GM19035 (cell line): ENCODE measurements at regions not wholly inside any gene's neighbourhood (a gene's known extent, or its start where the extent isn't known, plus 50 kb on each side); places are given as distances from the start of the nearest gene placed in this dataset.

Experiments
- ATAC-seq: cut with Tn5 transposase; IDR thresholded peaks from one replicate; pipeline ENCODE4 v1.9.1; 2021; ENCODE audit not compliant: unreplicated experiment

DNA sequence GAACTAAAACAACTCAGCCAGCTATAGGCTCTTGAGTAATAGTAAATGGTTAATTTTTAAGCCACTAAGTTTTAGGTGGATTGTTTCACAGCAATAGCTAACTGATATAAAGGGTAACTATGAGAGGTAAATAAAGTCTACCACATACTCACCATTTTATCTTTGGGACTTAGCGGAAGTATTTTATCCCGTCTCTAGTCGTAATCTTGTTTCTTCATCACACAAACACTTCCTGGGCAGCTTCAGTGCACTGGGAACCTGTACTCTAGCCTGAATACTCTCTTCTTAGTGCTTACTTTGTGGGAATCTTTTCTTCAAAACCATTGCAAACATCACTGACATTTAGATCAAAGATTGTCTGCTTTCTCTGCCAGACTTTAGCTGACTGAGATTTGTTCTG lies 360.5 kb downstream of the EPHA4 start:
- no peak for ATAC-seq

DNA sequence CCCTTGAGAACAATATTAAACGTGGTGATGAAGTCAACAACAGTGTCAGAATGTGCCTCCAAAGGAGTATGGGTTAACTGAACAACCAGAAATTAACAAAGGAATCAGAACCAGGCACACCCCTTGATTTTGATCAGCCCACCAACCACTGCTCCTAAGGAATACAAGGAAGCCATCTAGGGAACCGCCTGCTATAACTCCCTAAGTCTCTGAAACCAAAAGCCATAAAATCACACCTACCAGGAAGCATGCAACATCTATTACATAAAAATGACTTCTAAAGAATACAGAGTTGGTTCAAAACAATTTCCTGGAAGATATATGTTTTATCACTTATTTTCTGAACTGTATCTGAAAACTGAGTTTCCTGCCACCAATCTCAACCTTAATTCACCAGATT lies 360.0 kb downstream of the EPHA4 start:
- ATAC-seq = no peak

DNA sequence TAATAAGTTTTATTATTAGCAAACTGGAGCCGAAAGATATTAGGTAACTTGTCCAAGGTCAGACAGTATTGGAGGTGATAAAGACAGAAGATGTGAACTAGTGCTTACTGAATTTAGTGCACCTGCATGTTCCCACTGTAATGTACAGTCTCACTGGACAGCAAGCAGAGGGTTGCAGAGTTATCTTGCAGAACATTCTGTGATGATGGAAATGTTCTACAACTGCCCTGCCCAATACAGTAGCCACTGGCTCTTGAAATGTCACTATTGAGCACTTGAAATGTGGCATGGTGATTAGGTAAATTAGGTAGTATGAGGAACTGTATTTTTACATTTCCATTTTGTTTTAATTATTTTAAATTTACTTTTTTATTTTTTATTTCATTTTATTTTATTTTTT lies 356.6 kb downstream of the EPHA4 start:
- ATAC-seq = no peak

DNA sequence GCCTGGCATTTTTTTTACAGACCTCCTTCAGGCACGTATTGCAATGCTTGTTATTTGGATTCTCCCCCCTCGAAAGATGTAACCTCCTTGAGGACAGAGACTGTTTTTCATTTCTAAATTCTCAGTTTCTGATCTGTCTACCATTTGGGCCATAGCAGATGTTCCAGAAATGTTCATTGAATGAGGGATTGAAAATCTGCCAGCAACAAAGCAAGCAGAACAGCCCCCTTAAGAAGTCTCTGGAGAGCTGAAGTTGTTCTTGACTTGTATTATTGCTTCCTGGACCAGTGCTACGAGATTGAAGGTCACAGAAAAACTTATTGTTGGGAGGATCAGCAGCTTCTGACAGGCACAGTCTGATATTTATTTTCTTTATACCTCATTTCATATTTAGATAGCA lies 355.5 kb downstream of the EPHA4 start:
- ATAC-seq = no peak

DNA sequence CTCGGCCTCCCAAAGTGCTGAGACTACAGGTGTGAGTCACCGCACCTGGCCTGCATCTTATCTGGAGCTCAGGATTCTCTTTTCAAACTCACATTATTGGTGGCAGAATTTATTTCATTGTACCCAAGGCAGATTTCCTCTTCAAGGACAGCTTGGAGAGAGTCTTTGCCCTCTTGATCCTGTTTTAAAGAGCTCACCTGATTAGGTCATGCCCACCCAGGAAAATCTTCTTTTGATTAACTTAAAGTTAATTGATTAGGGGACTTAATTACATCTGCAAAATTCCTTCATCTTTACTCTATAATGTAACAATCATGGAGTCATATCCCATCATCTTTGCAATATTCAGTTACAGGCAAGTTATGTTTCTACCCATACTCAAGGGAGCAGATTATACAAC lies 346.4 kb downstream of the EPHA4 start:
- no peak for ATAC-seq

DNA sequence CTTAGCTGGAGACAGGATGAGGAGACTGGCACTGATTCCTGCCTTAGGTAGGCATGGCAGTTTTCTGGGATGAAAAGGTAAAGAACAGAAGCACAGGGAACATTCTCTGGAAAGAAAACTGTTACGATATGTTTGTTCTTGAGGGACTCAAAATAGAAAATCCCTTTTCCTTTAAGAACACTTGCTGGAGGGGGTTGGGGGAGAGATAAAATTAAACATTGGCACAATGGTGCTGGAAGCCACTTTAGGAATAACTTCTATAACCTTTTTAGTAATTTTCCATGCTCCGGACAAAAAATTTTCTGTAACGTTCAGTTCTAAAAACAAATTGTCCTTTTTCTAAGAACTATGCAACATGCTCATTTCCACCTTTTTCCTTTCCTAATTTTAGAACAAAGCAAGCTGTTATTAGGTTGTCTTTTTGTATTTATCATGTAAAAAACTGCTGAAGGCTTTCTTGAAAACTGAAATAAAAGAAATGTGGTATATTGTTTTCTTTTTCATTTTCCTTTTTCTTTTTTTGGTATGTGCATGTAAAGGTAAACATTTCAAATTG lies 343.8 kb downstream of the EPHA4 start:
- ATAC-seq = no peak

DNA sequence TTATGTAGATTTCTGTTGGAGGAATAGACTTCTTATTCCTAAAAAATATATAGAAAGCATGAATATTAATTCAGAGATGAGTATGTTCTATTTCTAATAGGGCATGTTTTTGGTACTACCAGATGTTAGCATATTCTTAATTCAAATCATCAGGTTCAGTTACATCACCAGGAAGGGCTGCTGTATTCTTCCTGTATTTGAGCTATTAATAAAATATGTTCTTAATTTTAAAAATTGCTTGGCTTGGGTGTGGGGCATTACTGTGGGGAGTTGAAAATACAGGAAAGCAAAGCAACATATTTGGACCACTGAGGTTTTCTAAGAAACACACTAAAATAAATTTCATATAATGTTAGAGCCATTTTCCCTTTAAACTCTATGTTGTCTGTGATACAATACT lies 343.0 kb downstream of the EPHA4 start:
- no peak for ATAC-seq

DNA sequence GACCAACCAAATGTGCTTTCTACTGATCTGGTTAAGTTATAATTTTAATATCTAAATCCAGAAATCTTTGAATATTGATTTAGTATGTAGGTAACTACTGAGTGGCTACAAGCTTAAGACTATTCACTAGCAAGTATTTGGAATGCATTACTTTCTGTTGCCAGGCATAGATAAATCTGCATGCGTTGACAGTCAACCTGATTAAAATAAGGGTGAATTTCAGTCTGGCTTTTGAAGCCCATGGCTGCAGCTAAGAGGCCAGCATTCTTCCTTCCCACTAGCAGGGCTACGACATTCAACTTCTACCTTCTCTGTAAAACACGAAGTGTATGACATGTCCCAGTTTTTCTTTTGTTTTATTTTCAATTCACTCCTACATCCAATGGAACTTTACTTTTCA lies 340.6 kb downstream of the EPHA4 start:
- ATAC-seq = no peak

DNA sequence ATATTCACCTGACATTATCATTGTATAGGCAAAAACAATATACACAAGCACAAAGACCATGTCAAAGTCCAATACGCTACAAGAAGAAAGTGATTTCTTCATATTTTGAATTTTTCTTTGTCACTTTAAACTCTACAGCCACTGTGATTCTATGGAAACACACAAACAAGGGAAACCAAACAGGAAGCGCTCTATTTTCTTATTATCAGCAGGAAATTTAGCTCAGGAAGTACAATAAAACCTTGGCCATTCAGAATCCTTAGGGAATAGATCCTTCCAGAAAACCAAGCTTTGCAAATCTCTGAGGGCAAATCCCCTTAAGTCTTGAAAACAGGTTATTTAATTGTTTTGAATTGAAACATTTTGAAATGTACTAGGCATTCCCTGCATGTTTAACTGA lies 336.2 kb downstream of the EPHA4 start:
- ATAC-seq = no peak

DNA sequence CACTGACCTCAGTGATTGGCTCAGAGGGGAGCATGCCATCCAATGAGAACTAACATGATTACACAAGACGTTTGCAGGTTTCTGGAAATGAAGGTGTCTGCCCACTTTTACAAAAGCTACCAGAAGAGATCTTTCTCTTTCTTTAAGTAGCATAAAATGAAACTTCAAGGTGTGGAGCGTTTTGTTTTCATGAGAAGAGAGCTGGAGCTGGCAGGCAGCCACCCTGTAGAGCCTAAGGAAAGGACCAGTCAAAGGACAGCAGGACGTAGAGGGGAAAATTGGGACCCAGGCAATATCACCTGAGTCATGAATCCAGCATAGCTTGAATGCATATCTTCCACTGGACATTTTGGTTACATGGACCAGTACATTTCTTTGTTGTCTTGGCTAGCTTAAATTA lies 331.0 kb downstream of the EPHA4 start:
- ATAC-seq = no peak

DNA sequence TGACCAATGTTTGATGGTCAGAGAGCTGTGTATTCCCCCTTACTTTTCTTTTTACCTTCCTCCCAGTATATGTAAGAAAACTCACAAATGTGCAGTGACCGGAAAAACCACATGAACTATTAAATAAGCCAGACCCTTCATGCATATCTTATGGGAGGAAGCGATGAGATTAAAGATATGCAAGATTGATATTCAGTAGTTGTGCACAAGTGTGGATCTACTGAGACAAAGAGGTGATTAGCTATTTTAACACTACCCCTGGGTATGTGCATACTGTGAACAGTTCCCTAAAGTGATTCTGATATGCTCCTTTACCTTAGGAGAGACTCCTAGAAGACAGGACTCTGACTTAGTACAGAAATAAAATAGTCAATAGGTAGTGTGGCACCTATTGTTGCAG lies 328.3 kb downstream of the EPHA4 start:
- no peak for ATAC-seq

DNA sequence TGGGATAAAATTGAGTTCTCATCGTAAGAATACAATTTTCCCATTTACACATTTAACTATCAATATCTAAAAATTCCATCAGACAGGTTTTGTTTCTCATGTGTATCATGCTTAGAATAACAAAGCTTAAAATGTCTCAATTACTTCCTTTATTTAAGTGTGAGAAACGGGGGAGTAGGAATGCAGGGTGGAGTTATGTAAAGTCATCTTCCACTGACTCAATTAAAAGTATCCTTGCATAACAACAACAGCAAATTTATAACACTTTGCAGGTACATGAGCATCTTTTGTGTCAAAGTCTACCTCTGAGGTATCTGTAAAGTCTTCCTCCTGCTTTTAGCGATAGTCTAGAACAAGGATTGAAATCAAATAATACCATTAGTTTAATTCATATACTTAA lies 327.1 kb downstream of the EPHA4 start:
- no peak for ATAC-seq

DNA sequence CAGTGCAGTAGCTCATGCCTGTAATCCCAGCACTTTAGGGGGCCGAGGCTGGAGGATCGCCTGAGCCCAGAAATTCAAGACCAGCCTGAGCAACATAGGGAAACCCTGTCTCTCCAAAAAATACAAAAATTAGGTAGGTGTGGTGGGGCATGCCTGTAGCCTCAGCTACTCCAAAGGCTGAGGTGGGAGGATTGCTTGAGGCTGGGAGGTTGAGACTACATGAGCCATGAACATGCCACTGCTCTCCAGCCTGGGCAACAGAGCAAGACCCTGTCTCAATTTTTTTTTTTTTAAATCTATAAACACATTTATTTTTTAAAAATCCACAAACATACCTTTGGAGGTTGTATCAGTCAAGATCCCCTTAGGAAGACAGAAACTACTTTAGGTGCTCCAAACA lies 326.3 kb downstream of the EPHA4 start:
- ATAC-seq = no peak

DNA sequence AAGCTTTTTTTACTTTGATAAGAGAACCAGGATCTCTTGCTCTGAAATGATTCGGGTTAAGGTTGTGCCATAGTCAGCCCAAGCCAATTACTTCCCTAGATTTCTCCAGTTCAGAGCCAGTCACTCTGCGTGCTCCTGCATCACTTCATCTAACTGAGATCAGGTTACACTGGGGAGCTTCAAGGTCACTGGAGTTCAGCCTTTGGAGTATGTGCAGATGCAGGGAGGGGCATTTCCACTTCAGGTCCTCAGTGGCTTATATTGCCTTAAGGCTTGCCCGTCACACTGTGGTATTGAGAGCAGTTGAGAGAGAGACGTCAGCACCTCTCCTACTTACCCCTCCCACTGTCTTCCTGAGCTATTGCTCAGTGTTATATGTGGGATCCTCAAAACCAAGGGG lies 317.8 kb downstream of the EPHA4 start:
- ATAC-seq = no peak

DNA sequence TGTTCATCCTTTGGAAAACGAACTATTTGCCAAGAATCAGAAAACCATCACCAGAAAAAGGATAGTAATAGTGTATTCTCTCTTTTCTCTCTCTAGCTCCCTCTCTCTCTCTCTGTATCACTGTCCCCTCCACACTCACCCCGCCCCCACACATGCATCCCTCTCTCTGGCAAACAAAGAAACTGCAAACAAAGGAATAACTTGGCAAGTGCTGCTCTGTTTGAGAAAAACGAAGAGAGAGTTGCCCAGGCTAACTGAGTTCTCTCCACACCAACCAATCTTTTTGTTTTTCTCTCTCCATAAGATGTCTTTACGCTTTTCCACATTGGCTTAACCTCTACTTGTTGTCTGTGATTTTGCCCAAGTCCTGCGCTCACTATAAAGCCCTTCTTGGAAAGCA lies 316.2 kb downstream of the EPHA4 start:
- no peak for ATAC-seq

DNA sequence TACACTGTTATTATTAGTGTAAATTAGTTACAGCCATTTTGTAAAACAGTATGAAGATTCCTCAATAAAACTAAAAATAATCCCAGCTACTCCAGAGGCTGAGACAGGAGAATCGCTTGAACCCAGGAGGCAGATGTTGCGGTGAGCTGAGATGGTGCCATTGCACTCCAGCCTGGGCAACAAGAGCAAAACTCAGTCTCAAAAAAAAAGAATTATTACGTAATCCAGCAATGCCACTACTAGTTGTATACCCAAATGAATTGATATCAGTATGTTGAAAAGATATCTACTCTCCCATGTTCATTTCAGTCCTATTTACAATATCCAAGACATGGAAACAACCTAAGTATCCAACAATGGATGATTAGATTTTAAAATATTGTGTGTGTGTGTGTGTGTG lies 313.6 kb downstream of the EPHA4 start:
- ATAC-seq = no peak

DNA sequence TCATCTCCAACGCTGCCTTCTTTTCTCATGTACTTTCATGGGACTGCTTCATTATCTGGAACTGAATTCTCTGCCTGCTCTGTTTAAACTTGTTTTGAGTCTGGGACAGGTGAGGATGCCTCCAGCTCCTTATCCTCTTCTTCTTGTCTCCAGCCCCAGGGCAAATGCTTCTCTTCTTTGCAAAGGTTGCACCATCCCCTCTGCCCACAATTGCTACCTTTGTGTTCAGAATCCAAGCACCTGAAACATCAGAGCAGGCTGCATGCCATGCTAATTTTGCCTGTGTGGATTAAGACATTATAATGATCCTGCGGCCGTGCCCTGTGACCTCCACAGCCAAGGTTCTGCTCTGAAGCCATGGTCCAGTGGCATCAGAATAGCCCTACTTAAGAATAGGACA lies 309.5 kb downstream of the EPHA4 start:
- no peak for ATAC-seq

DNA sequence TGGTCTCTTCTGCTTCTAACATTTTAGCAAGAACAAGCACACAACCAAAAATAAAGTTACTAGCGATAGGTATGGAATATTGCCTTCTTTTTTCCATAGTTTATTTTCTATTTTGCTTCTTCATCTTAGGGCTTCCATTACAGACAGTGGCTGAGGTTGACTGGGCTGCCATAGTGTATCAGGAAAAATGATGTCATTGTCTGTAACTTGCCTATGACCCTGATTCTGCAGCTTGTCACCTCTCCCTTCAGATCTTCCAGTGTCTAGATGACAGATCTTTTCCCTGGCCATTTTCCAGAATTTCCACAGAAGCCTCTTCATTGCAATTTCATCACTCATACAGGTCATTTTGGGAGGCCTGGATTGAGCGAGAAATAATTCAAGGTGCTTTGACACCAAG lies 308.5 kb downstream of the EPHA4 start:
- ATAC-seq = no peak

DNA sequence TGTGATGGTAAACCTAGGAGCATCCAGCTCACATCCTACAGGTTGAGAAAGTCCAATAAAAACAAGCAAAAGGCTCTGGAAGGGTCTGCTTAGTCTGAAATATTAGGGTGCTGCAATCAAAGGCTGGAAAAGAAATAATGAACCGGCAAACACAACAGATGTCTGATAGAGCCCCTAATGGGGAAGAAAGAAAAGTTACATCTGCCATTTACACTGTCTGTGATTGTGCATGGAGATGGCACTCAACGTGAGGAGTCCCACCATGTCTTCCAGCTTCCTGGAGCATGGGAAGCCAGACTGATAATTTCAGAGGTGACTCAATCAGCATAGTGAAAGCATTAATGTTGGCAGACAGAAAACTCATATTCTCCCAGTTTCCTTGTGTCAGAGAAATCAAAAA lies 307.8 kb downstream of the EPHA4 start:
- ATAC-seq = no peak

DNA sequence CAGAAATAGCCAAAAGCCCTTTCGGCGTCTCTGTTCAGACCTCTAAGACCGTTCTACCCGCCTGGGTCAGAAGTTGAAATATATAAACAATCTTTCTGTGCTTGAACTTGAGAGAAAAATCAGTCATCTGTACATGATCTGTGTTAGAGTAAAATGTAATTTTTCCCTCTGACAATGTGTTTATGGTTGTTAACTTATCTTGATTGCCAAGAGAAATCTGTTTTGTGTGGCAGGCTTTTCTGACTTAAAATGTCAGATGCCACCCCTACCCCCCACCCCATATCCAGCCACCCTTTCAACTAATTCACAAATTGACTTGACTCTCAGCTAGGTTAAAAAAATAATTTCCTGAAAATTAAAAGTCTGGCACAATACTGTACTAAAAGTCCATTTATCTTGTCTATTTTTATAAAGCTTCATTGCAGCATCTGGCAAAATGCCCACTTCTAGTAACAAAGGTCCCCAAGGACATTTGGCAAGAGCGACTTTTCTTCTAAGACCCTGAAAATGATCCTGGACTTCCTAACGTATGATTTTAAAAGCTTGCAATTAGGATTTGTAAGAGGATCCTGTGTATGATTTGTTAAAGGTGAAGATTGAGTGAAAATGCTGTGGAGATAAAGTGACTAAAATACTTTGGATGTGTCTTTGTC lies 304.2 kb downstream of the EPHA4 start:
- no peak for ATAC-seq

DNA sequence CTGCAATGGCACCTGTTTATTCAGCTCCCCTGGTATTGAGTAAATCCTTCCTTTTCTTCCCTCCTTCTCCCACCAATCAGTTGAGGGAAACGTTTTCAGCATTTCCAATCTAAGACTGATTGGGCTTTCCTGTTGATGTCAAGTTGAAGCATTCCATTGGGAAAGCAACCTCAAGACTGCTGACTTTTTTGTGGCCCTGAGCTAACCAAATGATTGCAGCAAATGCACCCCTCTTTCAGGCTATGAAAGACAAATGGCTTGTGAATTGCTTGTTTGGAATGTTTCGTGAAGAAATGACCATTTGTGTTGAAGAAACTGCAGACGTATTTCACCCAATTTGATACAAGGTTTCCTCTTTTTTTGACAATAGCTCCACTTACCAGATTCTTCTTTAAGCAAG lies 303.5 kb downstream of the EPHA4 start:
- ATAC-seq = no peak

DNA sequence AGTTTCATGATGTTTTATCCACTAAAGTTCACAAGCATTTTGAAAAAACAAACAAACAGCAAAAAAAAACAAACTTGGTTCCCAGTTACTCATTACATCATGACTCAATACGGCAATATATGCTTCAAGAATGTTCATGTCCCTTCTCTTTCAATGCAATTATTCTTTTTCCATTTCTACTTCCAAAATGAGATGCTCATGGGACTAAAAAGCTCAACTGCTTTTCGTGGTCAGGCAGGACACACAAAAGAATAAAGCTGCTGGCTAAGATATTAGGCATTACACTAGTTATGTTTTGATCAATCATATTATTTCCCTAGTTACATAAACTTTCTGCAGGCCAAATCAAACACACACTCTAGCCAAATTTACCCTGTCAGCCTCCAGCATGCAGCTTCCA lies 301.3 kb downstream of the EPHA4 start:
- no peak for ATAC-seq

DNA sequence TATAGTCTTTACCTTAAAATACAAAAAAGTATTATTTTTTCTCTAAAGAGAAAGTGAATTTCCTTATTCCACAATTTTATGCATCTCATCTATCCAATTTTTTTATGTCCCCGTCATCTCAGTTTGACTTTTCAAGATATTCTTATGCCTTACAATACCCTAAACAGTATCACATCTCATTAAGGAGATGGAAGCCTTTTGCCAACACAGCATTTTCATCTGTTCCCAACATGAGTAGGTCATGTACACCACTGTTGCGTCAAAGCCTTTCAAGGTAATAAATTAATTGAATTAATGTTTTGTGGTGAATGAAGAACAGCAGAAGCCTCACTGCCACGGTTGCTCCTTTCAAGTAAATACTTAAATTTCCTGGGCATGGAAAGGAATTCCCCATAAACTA lies 299.4 kb downstream of the EPHA4 start:
- ATAC-seq = no peak
